ENCODE measurements at regions not wholly inside any gene's neighbourhood (a gene's known extent, or its start where the extent isn't known, plus 50 kb on each side); places are given as distances from the start of the nearest gene placed in this dataset.

DNA sequence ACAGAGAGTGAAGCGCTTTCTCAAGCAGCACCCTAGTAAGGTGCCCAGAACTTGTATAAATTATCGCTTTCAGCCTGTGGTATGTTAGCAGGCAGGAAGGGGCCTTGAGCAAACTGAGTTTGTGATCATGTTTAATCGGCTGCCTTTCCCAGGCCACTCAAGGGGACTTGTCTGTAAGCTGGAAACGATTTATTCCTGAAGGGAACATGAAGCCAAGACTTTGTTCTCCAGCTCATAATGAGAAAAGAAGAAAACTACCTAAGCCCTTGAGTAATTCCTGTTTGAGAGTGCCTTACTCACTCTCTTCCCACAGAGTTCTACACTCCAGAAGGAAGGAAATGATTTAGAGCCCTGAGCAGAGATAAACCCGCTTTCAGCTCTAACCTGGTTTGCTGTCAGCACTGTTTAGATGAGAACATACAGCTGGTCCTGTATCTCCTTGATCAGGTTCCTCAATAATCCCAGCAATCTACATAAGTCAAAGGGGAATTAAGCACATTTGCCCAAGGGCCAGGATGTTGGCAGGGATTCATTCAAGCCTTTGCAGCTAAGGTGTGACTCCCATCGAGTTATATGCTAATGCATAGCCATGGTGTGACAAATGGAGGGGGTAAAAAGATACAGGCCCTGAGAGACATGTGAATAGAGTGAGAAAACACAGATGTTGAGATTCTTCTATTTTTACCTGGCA is 187.7 kb upstream of the SLC24A5 start:
- Histone ChIP-seq H3K4me1 (no peaks in the 10 kb centered on the region), H3K36me3 (ENCODE audit: insufficient read depth in 1 of 2, low read depth in 1 of 2) (no peaks in the 10 kb centered on the region), H3K27me3 (ENCODE audit: insufficient read depth in 3 of 3, low read length in 2 of 3) (no peaks in the 10 kb centered on the region), H3K27ac (no peak overlapping the region), H3K9me3 (no peaks in the 10 kb centered on the region), H3K4me3 (no peak overlapping the region)
- intact Hi-C loops (cut with DNase I): no loop called here
- ATAC-seq: no peak
- DNase-seq: no peak
- TF ChIP-seq, protein P1, sequence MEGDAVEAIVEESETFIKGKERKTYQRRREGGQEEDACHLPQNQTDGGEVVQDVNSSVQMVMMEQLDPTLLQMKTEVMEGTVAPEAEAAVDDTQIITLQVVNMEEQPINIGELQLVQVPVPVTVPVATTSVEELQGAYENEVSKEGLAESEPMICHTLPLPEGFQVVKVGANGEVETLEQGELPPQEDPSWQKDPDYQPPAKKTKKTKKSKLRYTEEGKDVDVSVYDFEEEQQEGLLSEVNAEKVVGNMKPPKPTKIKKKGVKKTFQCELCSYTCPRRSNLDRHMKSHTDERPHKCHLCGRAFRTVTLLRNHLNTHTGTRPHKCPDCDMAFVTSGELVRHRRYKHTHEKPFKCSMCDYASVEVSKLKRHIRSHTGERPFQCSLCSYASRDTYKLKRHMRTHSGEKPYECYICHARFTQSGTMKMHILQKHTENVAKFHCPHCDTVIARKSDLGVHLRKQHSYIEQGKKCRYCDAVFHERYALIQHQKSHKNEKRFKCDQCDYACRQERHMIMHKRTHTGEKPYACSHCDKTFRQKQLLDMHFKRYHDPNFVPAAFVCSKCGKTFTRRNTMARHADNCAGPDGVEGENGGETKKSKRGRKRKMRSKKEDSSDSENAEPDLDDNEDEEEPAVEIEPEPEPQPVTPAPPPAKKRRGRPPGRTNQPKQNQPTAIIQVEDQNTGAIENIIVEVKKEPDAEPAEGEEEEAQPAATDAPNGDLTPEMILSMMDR (IDR thresholded peaks at IDR 0.05): no peak
- 57 to 63% (median 58%) methylated on average over 6 of the region's 6 CpGs for WGBS, 3 donors

DNA sequence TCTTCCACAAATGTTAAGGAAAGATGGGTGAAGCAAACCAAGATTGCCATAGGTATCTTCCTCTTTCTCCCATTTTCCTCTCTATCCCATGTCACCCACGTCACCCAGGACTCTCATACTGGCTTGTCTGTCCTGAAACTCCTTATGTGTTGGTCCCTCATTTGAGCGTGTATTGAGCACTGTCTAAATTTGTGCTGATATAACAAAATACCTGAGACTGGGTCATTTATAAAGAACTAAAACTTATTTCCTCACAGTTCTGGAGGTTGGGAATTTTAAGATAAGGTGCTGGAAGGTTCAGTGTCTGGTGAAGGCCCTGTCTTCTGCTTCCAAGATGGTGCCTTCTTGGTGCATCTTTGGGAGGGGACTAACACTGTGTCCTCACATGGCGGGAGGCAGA is 186.9 kb upstream of the SLC24A5 start:
- ATAC-seq: no peak
- TF ChIP-seq, protein P1 (IDR thresholded peaks at IDR 0.05): no peak

DNA sequence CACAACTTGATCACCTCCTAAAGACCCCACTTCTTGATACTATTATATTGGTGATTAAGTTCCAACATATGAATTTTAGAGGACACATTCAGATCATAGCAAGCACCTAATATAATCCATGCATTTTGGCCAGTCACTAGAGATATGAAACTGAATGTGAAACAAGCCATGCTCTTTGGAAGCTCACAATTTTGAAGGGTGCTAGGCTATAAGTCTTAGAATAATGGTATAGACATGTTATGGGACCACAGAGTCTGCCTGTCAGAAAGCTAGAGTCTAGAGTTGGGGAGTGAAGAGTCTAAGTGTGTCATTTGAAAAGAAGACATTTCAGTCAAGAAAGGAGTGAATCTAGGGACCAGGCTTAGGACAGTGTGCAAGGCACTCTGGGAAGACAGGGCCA is 186.4 kb upstream of the SLC24A5 start:
- H3K27ac ChIP-seq: no peak overlapping the region
- H3K36me3 ChIP-seq (ENCODE audit: insufficient read depth in 1 of 2, low read depth in 1 of 2): no peaks in the 10 kb centered on the region
- no peaks in the 10 kb centered on the region for H3K4me1 ChIP-seq
- TF ChIP-seq, protein P1 (IDR thresholded peaks at IDR 0.05): no peak
- H3K27me3 ChIP-seq (ENCODE audit: insufficient read depth in 3 of 3, low read length in 2 of 3): no peaks in the 10 kb centered on the region
- H3K4me3 ChIP-seq: no peak overlapping the region
- intact Hi-C loops (cut with DNase I): no loop called here
- no peaks in the 10 kb centered on the region for H3K9me3 ChIP-seq
- ATAC-seq (no peak), DNase-seq (no peak)

More for the DNA sequence above, 186.9 kb upstream of the SLC24A5 start:
- no peaks in the 10 kb centered on the region for H3K9me3 ChIP-seq
- no peaks in the 10 kb centered on the region for H3K36me3 ChIP-seq (ENCODE audit: insufficient read depth in 1 of 2, low read depth in 1 of 2)
- H3K27ac ChIP-seq: no peak overlapping the region
- WGBS, 3 donors: 90 to 98% (median 96%) methylated on average over 3 of the region's 3 CpGs
- intact Hi-C loops (cut with DNase I): no loop called here
- no peaks in the 10 kb centered on the region for H3K27me3 ChIP-seq (ENCODE audit: insufficient read depth in 3 of 3, low read length in 2 of 3)
- no peak for DNase-seq
- H3K4me1 ChIP-seq: no peaks in the 10 kb centered on the region
- H3K4me3 ChIP-seq: no peak overlapping the region

DNA sequence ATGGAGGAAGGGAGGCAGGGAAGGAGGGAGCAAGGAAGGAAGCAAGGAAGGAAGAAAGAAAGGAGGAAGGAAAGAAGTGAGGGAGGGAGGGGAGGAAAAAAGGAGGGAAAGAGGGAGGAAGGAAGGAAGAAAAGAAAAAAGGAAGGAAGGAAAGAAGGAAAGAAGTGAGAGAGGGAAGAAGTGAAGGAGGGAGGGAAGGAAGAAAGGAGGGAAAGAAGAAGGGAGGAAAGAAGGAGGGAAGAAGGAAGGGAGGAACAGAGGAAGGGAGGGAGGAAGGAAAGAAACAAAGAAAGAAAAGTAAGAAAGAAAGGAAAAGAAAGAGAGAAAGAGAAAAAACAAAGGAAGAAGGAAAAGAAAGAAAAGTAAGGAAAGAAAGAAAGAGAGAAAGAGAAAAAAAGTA is 183.0 kb upstream of the SLC24A5 start:
- no peak for DNase-seq
- H3K4me3 ChIP-seq: no peak overlapping the region
- TF ChIP-seq, protein P1 (IDR thresholded peaks at IDR 0.05): no peak
- no peaks in the 10 kb centered on the region for H3K27me3 ChIP-seq (ENCODE audit: insufficient read depth in 3 of 3, low read length in 2 of 3)
- no peaks in the 10 kb centered on the region for H3K4me1 ChIP-seq
- intact Hi-C loops (cut with DNase I): no loop called here
- no peaks in the 10 kb centered on the region for H3K36me3 ChIP-seq (ENCODE audit: insufficient read depth in 1 of 2, low read depth in 1 of 2)
- H3K27ac ChIP-seq: no peak overlapping the region
- no peaks in the 10 kb centered on the region for H3K9me3 ChIP-seq
- no peak for ATAC-seq

DNA sequence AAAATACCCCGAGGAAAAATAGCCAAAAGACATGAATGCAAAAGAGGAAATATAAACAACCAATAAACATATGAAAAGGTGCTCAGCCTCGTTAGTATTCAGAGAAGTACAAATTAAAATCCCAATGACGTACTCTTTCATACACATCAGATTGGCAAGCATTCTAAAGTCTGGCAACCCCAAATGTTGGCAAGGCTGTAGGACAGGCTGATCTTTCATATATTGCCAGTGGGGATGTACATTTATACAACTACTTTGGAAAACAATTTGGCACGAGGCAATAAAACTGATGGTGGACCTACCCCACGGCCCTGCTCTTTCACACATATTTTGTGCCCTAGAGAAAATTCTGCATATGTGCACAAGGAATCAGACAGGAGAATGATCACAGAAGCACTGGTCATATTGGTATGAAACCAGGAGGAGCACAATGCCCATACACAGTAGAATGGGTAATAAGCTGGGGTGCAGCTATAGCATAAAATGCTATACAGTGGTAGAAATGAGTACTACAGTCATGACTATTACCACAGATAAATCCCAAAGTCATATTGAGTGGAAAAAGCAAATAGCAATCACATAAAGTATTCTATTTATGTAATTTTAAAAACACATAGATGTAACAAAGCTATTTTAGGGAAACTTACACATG is 176.0 kb upstream of the SLC24A5 start:
- Histone ChIP-seq H3K27me3 (ENCODE audit: insufficient read depth in 3 of 3, low read length in 2 of 3) (no peaks in the 10 kb centered on the region), H3K27ac (no peak overlapping the region), H3K4me1 (peaks cover 26% of the 10 kb centered on the region), H3K36me3 (ENCODE audit: insufficient read depth in 1 of 2, low read depth in 1 of 2) (no peaks in the 10 kb centered on the region), H3K9me3 (no peaks in the 10 kb centered on the region), H3K4me3 (no peak overlapping the region)
- intact Hi-C loops (cut with DNase I): no loop called here
- no peak for ATAC-seq
- TF ChIP-seq, protein P1 (IDR thresholded peaks at IDR 0.05): no peak
- 57 to 86% (median 70%) methylated on average over 5 of the region's 5 CpGs for WGBS, 3 donors
- no peak for DNase-seq

Measured in psoas muscle (tissue), 7 donors.